ENCODE measurements at regions not wholly inside any gene's neighbourhood (a gene's known extent, or its start where the extent isn't known, plus 50 kb on each side); places are given as distances from the start of the nearest gene placed in this dataset.
"Not testable (repeated sequence)": the region's sequence is repeated elsewhere in the genome, so short reads cannot be mapped to it uniquely, and the experiment has no call there.

DNA sequence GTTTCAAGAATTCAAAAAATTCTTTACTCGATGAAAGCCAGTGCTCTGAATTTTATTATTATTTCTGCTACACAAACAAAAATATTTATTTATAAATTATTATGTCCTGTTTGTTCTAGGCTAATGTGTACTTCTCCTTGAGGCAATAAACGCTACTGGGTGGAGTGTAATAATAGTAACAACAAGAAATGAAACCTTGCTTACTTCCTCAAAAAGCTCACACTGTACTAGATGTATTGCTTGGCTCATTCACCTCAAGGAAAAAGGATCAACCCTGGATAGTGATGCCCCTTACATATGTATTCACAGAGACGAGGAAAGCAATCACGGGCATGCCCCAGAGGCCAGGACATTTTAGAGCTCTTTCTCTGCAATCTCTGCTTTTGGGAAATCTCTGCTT is 685.6 kb upstream of the NXPH2 start:
- no peaks in the 10 kb centered on the region for H3K27me3 ChIP-seq (ENCODE audit: control insufficient read depth, insufficient read depth, low read length)
- H3K36me3 ChIP-seq (ENCODE audit: control insufficient read depth, low read depth, low read length): no peaks in the 10 kb centered on the region
- H3K4me3 ChIP-seq (ENCODE audit: low read length): no peak overlapping the region
- H3K9ac ChIP-seq (ENCODE audit: low read length): no peak overlapping the region
- no peaks in the 10 kb centered on the region for H3K9me3 ChIP-seq (ENCODE audit: control insufficient read depth, low read depth, low read length)
- no peak overlapping the region for H3K27ac ChIP-seq (ENCODE audit: low read length)
- peaks cover 3% of the 10 kb centered on the region for H3K4me1 ChIP-seq (ENCODE audit: control insufficient read depth, low read depth, low read length)

DNA sequence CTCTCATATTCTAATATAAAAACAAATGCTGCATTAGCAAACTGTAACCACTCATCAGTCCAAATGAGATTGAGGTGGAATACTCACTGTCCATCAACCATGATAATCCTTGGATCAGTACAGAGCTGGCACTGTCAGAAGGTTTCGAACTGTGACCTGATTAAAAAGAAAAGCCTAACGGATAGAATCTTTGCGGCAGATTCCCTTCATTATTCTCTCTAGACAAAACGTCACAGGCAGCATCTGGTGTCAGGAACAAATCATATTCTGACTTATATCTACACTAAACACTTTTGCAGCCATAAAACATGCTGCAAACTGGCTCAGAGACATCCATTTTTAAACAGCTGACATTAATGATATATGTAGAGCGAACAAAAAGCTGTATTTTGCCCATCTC is 677.7 kb upstream of the NXPH2 start:
- H3K4me1 ChIP-seq (ENCODE audit: control insufficient read depth, low read depth, low read length): no peaks in the 10 kb centered on the region
- no peak overlapping the region for H3K4me3 ChIP-seq (ENCODE audit: low read length)
- no peak overlapping the region for H3K9ac ChIP-seq (ENCODE audit: low read length)
- no peaks in the 10 kb centered on the region for H3K27me3 ChIP-seq (ENCODE audit: control insufficient read depth, insufficient read depth, low read length)
- H3K27ac ChIP-seq (ENCODE audit: low read length): no peak overlapping the region
- no peaks in the 10 kb centered on the region for H3K36me3 ChIP-seq (ENCODE audit: control insufficient read depth, low read depth, low read length)
- no peaks in the 10 kb centered on the region for H3K9me3 ChIP-seq (ENCODE audit: control insufficient read depth, low read depth, low read length)

DNA sequence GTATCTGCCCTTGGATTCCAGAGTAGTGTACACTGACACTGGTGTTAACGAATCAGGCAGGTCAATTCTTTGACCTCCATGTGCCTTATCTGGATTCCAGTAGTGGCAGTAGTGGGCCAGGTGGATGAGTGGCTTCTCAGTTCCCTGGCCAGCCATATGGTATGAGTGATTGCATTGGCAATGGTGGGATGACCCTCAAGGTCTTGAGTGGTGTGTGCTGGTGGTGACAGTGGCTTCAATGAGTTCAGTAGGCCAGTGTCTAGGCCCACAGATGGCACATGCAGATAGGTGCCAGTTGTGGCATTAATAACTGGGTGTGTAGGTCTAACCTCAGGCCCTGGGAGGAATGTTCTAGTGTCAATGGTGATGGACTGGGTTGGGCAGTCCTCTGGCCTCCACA is 674.1 kb upstream of the NXPH2 start:
- no peaks in the 10 kb centered on the region for H3K27me3 ChIP-seq (ENCODE audit: control insufficient read depth, insufficient read depth, low read length)
- H3K36me3 ChIP-seq (ENCODE audit: control insufficient read depth, low read depth, low read length): no peaks in the 10 kb centered on the region
- H3K4me3 ChIP-seq (ENCODE audit: low read length): no peak overlapping the region
- no peaks in the 10 kb centered on the region for H3K9me3 ChIP-seq (ENCODE audit: control insufficient read depth, low read depth, low read length)
- no peak overlapping the region for H3K27ac ChIP-seq (ENCODE audit: low read length)
- no peak overlapping the region for H3K9ac ChIP-seq (ENCODE audit: low read length)
- no peaks in the 10 kb centered on the region for H3K4me1 ChIP-seq (ENCODE audit: control insufficient read depth, low read depth, low read length)

DNA sequence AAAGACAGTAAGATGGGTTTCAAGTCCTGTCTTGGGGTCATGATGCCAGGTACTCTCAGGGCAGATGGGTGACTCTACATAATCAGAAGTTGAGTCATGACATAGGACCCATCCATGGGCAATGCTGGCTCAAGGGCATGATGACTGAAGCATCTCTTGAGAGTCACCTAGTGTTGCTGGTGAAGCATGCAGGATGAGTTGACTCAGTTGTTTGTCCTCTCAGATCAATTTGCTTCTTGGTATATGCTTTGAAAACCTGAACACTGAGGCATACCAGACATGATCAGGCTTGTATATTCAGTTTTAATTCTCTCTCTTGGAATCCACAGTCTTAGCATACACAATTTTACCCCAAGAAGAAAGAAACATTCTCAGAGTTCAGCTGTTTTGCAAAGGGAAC is 658.9 kb upstream of the NXPH2 start:
- no peaks in the 10 kb centered on the region for H3K36me3 ChIP-seq (ENCODE audit: control insufficient read depth, low read depth, low read length)
- no peaks in the 10 kb centered on the region for H3K9me3 ChIP-seq (ENCODE audit: control insufficient read depth, low read depth, low read length)
- no peaks in the 10 kb centered on the region for H3K27me3 ChIP-seq (ENCODE audit: control insufficient read depth, insufficient read depth, low read length)
- H3K27ac ChIP-seq (ENCODE audit: low read length): no peak overlapping the region
- H3K9ac ChIP-seq (ENCODE audit: low read length): no peak overlapping the region
- H3K4me1 ChIP-seq (ENCODE audit: control insufficient read depth, low read depth, low read length): no peaks in the 10 kb centered on the region
- no peak overlapping the region for H3K4me3 ChIP-seq (ENCODE audit: low read length)

DNA sequence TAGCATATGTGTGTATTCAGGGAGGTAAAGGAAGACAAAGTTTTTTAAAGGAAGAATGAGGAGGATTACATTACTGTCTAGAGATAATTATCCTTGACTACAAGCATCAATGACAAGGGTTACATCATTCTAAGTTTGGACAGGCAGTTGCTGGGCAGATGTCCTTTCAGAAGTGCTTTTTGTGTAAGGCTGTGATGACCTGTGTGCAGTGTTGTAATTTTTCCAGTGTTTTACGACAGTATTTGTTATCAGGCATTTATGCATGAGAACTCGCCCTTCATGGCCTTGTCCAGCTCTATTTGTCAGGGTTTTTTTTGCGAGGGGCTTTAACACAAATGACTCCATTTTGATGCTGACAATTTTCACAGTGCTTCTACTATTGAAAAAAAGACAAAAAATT is 658.3 kb upstream of the NXPH2 start:
- H3K27me3 ChIP-seq (ENCODE audit: control insufficient read depth, insufficient read depth, low read length): no peaks in the 10 kb centered on the region
- no peaks in the 10 kb centered on the region for H3K4me1 ChIP-seq (ENCODE audit: control insufficient read depth, low read depth, low read length)
- no peaks in the 10 kb centered on the region for H3K36me3 ChIP-seq (ENCODE audit: control insufficient read depth, low read depth, low read length)
- no peak overlapping the region for H3K4me3 ChIP-seq (ENCODE audit: low read length)
- no peaks in the 10 kb centered on the region for H3K9me3 ChIP-seq (ENCODE audit: control insufficient read depth, low read depth, low read length)
- no peak overlapping the region for H3K27ac ChIP-seq (ENCODE audit: low read length)
- no peak overlapping the region for H3K9ac ChIP-seq (ENCODE audit: low read length)

DNA sequence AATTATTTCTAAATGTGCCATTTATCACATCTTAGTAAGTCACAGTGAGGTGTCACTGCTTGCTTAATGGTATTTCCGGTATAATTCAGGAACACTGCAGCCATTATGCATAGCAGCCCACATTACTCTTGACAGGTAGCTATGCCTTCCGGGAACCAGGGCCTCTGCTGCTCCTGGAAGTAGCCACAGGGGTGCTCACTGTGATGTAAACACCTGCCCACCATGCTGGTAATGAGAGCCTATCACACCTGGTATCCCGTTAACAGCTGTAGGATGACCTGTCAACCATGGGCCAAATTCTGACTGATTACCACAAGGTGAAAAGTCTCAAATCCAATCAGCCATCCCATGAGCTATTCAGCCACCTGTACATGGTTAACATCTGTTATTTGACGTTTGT is 647.0 kb upstream of the NXPH2 start:
- Histone ChIP-seq H3K9me3 (ENCODE audit: control insufficient read depth, low read depth, low read length) (no peaks in the 10 kb centered on the region), H3K4me3 (ENCODE audit: low read length) (no peak overlapping the region), H3K9ac (ENCODE audit: low read length) (no peak overlapping the region), H3K4me1 (ENCODE audit: control insufficient read depth, low read depth, low read length) (no peaks in the 10 kb centered on the region), H3K36me3 (ENCODE audit: control insufficient read depth, low read depth, low read length) (no peaks in the 10 kb centered on the region), H3K27ac (ENCODE audit: low read length) (no peak overlapping the region), H3K27me3 (ENCODE audit: control insufficient read depth, insufficient read depth, low read length) (no peaks in the 10 kb centered on the region)

DNA sequence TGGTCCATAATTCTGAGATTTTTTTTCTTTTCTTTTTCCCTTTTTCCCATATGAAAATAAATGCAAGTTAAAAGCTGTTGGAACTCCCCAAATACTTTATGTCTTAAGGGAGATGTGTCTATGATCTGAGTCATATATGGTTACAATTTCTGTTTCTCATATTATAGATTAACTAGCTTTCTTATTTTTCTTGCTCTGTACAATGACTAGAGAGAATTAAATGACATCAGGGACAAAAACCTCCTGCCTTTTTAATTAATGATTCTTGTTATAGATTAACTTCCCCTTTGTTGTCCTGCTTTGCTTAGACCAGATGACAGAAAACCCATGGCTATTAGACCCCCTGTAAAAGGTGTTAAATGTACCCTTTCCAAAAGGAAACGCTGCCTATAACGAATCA is 643.9 kb upstream of the NXPH2 start:
- Histone ChIP-seq H3K9me3 (ENCODE audit: control insufficient read depth, low read depth, low read length) (no peaks in the 10 kb centered on the region), H3K4me1 (ENCODE audit: control insufficient read depth, low read depth, low read length) (no peaks in the 10 kb centered on the region), H3K36me3 (ENCODE audit: control insufficient read depth, low read depth, low read length) (no peaks in the 10 kb centered on the region), H3K4me3 (ENCODE audit: low read length) (no peak overlapping the region), H3K27ac (ENCODE audit: low read length) (no peak overlapping the region), H3K27me3 (ENCODE audit: control insufficient read depth, insufficient read depth, low read length) (no peaks in the 10 kb centered on the region), H3K9ac (ENCODE audit: low read length) (no peak overlapping the region)

DNA sequence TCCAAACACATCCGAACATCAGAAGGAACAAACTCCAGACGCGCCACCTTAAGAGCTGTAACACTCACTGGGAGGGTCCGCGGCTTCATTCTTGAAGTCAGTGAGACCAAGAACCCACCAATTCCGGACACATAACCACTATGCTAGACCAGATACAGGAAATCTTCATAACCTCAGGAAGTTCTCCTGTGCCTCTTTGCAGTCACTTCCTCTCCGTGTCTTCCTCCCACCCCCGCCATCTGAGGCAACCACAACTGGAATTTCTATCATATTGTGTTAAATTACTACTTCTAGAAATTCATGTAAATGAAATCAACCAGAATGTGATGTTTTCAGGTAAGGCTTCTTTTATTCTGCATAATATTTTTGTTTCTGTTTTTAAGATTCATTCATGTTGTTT is 631.0 kb upstream of the NXPH2 start:
- H3K9ac ChIP-seq (ENCODE audit: low read length): no peak overlapping the region
- H3K27ac ChIP-seq (ENCODE audit: low read length): no peak overlapping the region
- H3K36me3 ChIP-seq (ENCODE audit: control insufficient read depth, low read depth, low read length): no peaks in the 10 kb centered on the region
- H3K4me3 ChIP-seq (ENCODE audit: low read length): no peak overlapping the region
- H3K27me3 ChIP-seq (ENCODE audit: control insufficient read depth, insufficient read depth, low read length): no peaks in the 10 kb centered on the region
- H3K9me3 ChIP-seq (ENCODE audit: control insufficient read depth, low read depth, low read length): peaks cover 3% of the 10 kb centered on the region
- no peaks in the 10 kb centered on the region for H3K4me1 ChIP-seq (ENCODE audit: control insufficient read depth, low read depth, low read length)

DNA sequence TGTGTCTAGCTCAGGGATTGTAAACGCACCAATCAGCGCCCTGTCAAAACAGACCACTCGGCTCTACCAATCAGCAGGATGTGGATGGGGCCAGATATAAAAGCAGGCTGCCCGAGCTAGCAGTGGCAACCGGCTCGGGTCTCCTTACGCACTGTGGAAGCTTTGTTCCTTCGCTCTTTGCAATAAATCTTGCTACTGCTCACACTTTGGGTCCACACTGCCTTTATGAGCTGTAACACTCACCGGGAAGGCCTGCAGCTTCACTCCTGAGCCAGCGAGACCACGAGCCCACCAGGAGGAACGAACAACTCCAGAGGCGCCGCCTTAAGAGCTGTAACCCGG is 630.6 kb upstream of the NXPH2 start:
- not testable (repeated sequence) for H3K9me3 ChIP-seq (ENCODE audit: control insufficient read depth, low read depth, low read length); H3K36me3 ChIP-seq (ENCODE audit: control insufficient read depth, low read depth, low read length); H3K4me1 ChIP-seq (ENCODE audit: control insufficient read depth, low read depth, low read length); H3K27me3 ChIP-seq (ENCODE audit: control insufficient read depth, insufficient read depth, low read length); H3K4me3 ChIP-seq (ENCODE audit: low read length); H3K9ac ChIP-seq (ENCODE audit: low read length); H3K27ac ChIP-seq (ENCODE audit: low read length)

DNA sequence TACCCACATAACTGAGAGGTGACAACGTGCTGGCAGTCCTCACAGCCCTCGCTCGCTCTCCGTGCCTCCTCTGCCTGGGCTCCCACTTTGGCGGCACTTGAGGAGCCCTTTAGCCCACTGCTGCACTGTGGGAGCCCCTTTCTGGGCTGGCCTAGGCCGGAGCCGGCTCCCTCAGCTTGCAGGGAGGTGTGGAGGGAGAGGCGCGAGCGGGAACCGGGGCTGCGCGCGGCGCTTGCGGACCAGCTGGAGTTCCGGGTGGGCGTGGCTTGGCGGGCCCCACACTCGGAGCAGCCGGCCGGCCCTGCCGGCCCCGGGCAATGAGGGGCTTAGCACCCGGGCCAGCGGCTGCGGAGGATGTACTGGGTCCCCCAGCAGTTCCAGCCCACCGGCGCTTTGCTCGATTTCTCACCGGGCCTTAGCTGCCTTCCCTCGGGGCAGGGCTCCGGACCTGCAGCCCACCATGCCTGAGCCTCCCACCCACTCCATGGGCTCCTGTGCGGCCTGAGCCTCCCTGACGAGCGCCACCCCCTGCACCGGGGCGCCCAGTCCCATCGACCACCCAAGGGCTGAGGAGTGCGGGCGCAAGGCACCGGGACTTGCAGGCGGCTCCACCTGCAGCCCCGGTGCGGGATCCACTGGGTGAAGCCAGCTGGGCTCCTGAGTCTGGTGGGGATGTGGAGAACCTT is 630.1 kb upstream of the NXPH2 start:
- H3K27ac ChIP-seq (ENCODE audit: low read length); H3K9ac ChIP-seq (ENCODE audit: low read length); H3K36me3 ChIP-seq (ENCODE audit: control insufficient read depth, low read depth, low read length); H3K27me3 ChIP-seq (ENCODE audit: control insufficient read depth, insufficient read depth, low read length); H3K9me3 ChIP-seq (ENCODE audit: control insufficient read depth, low read depth, low read length); H3K4me1 ChIP-seq (ENCODE audit: control insufficient read depth, low read depth, low read length); H3K4me3 ChIP-seq (ENCODE audit: low read length): not testable (repeated sequence)

DNA sequence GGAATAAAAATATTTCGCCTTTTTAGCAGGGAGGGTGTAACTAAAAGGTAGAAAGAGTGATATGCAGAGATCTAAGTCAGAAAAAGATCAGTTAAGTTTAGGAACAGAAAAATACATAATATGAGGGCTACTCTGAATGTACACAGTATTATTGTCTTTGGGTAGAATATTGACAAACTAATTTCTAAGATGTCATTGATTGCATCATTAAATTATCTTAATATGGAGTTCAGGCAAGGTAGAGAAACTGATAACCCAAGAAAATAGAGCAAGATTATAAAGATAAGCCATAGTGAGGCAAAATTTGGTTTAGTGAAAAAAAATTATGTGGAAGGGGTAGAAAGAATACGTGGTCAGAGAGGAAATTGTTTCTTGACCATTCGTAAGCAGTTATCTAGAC is 629.0 kb upstream of the NXPH2 start:
- no peak overlapping the region for H3K4me3 ChIP-seq (ENCODE audit: low read length)
- no peaks in the 10 kb centered on the region for H3K36me3 ChIP-seq (ENCODE audit: control insufficient read depth, low read depth, low read length)
- H3K9me3 ChIP-seq (ENCODE audit: control insufficient read depth, low read depth, low read length): no peaks in the 10 kb centered on the region
- H3K27ac ChIP-seq (ENCODE audit: low read length): no peak overlapping the region
- no peaks in the 10 kb centered on the region for H3K4me1 ChIP-seq (ENCODE audit: control insufficient read depth, low read depth, low read length)
- H3K9ac ChIP-seq (ENCODE audit: low read length): no peak overlapping the region
- H3K27me3 ChIP-seq (ENCODE audit: control insufficient read depth, insufficient read depth, low read length): no peaks in the 10 kb centered on the region

DNA sequence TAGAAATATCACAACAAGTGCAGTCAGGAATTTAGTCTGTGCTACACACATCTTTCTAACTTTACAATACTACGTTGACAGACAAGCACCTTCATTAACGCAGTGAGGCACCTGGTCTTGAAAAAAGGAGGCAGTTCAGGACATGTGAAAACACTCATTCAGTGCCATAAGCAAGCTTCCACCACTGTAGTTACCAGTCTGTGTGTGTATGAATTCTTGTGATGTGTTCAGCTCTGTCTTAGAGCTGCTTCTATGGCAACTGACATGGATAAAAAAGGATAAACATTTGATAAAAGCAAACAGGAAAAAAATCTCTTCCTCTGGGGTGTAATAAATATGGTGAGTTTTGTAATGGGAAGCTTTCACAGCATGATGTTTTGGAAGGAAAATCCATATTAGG is 623.8 kb upstream of the NXPH2 start:
- no peaks in the 10 kb centered on the region for H3K27me3 ChIP-seq (ENCODE audit: control insufficient read depth, insufficient read depth, low read length)
- no peaks in the 10 kb centered on the region for H3K4me1 ChIP-seq (ENCODE audit: control insufficient read depth, low read depth, low read length)
- H3K9ac ChIP-seq (ENCODE audit: low read length): no peak overlapping the region
- no peak overlapping the region for H3K27ac ChIP-seq (ENCODE audit: low read length)
- H3K9me3 ChIP-seq (ENCODE audit: control insufficient read depth, low read depth, low read length): no peaks in the 10 kb centered on the region
- no peaks in the 10 kb centered on the region for H3K36me3 ChIP-seq (ENCODE audit: control insufficient read depth, low read depth, low read length)
- no peak overlapping the region for H3K4me3 ChIP-seq (ENCODE audit: low read length)
